ENCODE measurements at regions not wholly inside any gene's neighbourhood (a gene's known extent, or its start where the extent isn't known, plus 50 kb on each side); places are given as distances from the start of the nearest gene placed in this dataset.

- WGBS, 3 donors, result 75 to 85% (median 85%) methylated on average over 2 of the region's 2 CpGs
- H3K4me1 ChIP-seq, result no peaks in the 10 kb centered on the region
- H3K4me3 ChIP-seq, result no peak overlapping the region
- no peak for ATAC-seq
- intact Hi-C loops (cut with DNase I), result no loop called here
- no peaks in the 10 kb centered on the region for H3K36me3 ChIP-seq (ENCODE audit: insufficient read depth in 1 of 2, low read depth in 1 of 2)
- H3K9me3 ChIP-seq, result no peaks in the 10 kb centered on the region
- TF ChIP-seq CTCF (IDR thresholded peaks at IDR 0.05), result no peak
- no peak overlapping the region for H3K27ac ChIP-seq
- peaks cover 3 to 29% (median 5%) of the 10 kb centered on the region in 3 donors for H3K27me3 ChIP-seq (ENCODE audit: insufficient read depth in 3 of 3, low read length in 2 of 3)
- no peak for DNase-seq
Measured at GRCh38 chr3:10700821-10701220, 115.2 kb upstream of the SLC6A11 start.

GRCh38 chr3:10702961-10703740 lies 112.9 kb upstream of the SLC6A11 start:
- H3K27me3 ChIP-seq (ENCODE audit: insufficient read depth in 3 of 3, low read length in 2 of 3), result peaks cover 5 to 49% (median 18%) of the 10 kb centered on the region in 3 donors
- ATAC-seq, result peak; percentile 44 to 86 (median 85)
- TF ChIP-seq CTCF (IDR thresholded peaks at IDR 0.05), result no peak
- no peak overlapping the region for H3K27ac ChIP-seq
- no peak overlapping the region for H3K4me3 ChIP-seq
- no peaks in the 10 kb centered on the region for H3K36me3 ChIP-seq (ENCODE audit: insufficient read depth in 1 of 2, low read depth in 1 of 2)
- no peaks in the 10 kb centered on the region for H3K4me1 ChIP-seq
- intact Hi-C loops (cut with DNase I), result no loop called here
- WGBS, 3 donors, result 28 to 34% (median 32%) methylated on average over 14 of the region's 14 CpGs
- DNase-seq, result no peak
- no peaks in the 10 kb centered on the region for H3K9me3 ChIP-seq

GRCh38 chr3:10703875-10704274 lies 112.2 kb upstream of the SLC6A11 start:
- no peak for DNase-seq
- ATAC-seq, result peak in 1 of 4 donors; percentile 46
- WGBS, 3 donors, result 48 to 57% (median 57%) methylated on average over 5 of the region's 5 CpGs
- no peak for TF ChIP-seq CTCF (IDR thresholded peaks at IDR 0.05)
- Histone ChIP-seq H3K27me3 (ENCODE audit: insufficient read depth in 3 of 3, low read length in 2 of 3) (peaks cover 5 to 57% (median 18%) of the 10 kb centered on the region in 3 donors), H3K4me1 (no peaks in the 10 kb centered on the region), H3K27ac (no peak overlapping the region), H3K9me3 (no peaks in the 10 kb centered on the region), H3K36me3 (ENCODE audit: insufficient read depth in 1 of 2, low read depth in 1 of 2) (no peaks in the 10 kb centered on the region), H3K4me3 (no peak overlapping the region)
- intact Hi-C loops (cut with DNase I), result no loop called here

GRCh38 chr3:10706156-10706739 lies 109.8 kb upstream of the SLC6A11 start:
- DNase-seq, result no peak
- intact Hi-C loops (cut with DNase I), result no loop called here
- H3K36me3 ChIP-seq (ENCODE audit: insufficient read depth in 1 of 2, low read depth in 1 of 2), result no peaks in the 10 kb centered on the region
- 32 to 36% (median 35%) methylated on average over 5 of the region's 5 CpGs for WGBS, 3 donors
- no peak for TF ChIP-seq CTCF (IDR thresholded peaks at IDR 0.05)
- no peaks in the 10 kb centered on the region for H3K4me1 ChIP-seq
- no peak overlapping the region for H3K27ac ChIP-seq
- H3K4me3 ChIP-seq, result no peak overlapping the region
- no peak for ATAC-seq
- H3K9me3 ChIP-seq, result no peaks in the 10 kb centered on the region
- H3K27me3 ChIP-seq (ENCODE audit: insufficient read depth in 3 of 3, low read length in 2 of 3), result peaks cover 5 to 61% (median 18%) of the 10 kb centered on the region in 3 donors
